GDM1 (cell line): ENCODE measurements at regions not wholly inside any gene's neighbourhood (a gene's known extent, or its start where the extent isn't known, plus 50 kb on each side); places are given as distances from the start of the nearest gene placed in this dataset.

ENCODE experiments used
- DNase-seq: peaks from one replicate; lab custom pipeline; 2025; lab: John Stamatoyannopoulos, UW

DNA sequence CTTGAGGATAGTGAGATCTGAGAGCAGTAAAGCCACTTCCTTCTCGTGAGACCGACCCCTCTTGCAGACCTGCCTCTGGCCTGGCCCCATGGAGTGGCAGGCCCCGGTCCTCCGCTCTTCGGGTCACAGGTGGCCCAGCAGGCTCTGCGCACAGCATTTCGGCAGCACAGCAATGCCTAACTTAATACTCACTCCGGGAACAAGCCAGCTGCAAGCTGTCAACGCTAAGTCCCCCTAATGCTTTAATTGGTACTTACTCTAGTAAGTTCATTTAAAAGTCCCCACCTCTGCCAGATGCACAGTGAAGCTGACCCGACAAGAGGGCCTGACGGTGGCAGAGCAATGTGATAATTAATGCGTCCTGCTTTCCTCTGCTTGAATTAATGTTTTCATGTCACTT is 349.3 kb upstream of the B3GAT1 start:
- DNase-seq, result no peak

DNA sequence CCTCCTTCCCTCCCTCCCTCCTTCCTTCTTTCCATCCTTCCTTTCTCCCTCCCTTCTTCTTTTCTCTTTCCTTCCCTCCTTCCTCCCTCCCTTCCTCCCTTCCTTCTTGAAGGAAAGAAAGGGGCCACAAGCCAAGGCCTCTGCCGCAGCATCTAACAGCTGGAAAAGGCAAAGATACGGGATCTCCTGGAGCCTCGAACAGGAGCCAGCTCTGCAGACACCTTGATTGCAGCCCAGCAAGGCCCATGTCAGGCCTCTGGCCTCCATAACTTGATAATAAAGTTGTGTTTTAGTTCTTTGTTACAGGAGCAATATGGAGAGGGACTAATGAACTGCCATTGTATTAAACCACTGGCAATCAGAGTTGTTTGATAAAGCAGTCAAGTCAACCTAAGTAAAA is 348.9 kb upstream of the B3GAT1 start:
- no peak for DNase-seq

DNA sequence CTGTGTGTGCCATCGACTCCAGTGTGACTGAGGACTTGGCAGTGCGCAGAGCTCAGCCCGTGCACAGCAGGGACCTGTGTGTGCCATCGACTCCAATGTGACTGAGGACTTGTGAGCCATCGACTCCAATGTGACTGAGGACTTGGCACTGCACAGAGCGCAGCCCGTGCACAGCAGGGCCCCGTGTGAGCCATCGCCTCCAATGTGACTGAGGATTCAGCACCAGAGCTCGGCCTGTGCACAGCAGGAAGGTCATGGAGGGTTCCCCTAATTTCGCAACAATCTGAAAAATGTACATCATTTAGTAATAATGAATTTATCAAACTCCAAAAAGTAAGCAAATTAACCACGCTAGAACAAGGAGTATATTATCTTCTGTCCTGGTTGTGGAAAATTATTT is 348.3 kb upstream of the B3GAT1 start:
- DNase-seq, result no peak

DNA sequence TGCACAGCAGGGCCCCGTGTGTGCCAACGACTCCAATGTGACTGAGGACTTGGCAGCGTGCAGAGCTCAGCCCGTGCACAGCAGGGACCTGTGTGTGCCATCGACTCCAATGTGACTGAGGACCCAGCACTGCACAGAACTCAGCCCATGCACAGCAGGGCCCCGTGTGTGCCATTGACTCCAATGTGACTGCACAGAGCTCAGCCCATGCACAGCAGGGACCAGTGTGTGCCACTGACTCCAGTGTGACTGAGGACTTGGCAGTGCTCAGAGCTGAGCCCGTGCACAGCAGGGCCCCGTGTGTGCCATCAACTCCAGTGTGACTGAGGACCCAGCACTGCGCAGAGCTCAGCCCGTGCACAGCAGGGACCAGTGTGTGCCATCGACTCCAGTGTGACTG is 347.8 kb upstream of the B3GAT1 start:
- no peak for DNase-seq

DNA sequence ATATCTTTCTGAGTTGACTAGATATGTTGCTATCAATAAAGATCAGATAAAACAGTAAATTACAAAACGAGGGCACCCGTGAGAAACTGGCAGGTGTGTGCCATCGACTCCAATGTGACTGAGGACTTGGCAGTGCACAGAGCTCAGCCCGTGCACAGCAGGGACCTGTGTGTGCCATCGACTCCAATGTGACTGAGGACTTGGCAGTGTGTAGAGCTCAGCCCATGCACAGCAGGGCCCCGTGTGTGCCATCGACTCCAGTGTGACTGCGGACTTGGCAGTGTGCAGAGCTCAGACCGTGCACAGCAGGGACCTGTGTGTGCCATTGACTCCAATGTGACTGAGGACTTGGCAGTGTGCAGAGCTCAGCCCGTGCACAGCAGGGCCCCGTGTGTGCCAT is 347.2 kb upstream of the B3GAT1 start:
- DNase-seq, result no peak

DNA sequence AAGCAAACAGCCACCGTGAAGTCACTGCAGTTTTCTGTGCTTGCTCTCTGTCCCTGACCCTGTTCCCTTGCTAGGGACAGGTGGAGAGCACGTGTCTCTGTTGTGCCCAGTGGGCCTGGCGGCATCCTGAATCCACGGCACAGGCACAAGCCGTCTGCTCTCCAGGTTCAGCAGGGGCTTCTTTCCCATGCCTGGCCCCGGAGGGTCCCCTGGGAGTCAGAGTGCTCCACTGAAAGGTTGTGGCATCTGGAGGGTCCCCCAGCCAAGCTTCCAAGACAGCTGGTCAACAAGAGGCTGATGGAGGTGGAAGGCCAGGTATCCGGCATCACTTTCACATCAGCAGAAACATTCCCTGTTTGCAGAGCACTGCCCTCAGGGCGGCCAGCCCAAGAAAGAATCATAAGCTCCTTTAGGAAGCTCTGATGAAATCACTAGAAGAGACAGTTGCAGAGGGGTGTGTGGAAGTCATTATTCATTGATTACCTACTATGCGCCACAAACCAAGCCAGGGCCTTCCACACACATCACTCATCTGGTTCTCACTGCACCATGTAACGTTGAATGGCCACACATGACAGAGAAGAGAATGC is 346.4 kb upstream of the B3GAT1 start:
- DNase-seq, result no peak

DNA sequence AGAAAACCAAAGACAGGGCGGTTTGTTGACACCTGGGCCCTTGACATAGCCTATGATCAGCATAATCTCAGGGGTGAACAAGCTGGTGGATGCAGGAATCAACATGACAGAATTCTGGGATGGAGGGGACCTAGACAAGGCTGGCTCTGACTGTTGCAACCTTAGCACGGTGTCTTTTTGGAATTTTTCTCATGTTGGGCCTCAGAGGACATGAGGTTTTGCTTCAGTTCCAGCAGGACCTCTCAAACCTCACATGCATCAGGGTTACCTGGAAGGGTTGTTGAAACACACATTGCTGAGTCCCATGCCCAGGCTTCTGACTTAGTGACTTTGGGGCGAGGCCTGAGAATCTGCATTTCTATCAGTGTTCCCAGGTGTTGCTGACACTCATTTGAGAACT is 345.6 kb upstream of the B3GAT1 start:
- no peak for DNase-seq

DNA sequence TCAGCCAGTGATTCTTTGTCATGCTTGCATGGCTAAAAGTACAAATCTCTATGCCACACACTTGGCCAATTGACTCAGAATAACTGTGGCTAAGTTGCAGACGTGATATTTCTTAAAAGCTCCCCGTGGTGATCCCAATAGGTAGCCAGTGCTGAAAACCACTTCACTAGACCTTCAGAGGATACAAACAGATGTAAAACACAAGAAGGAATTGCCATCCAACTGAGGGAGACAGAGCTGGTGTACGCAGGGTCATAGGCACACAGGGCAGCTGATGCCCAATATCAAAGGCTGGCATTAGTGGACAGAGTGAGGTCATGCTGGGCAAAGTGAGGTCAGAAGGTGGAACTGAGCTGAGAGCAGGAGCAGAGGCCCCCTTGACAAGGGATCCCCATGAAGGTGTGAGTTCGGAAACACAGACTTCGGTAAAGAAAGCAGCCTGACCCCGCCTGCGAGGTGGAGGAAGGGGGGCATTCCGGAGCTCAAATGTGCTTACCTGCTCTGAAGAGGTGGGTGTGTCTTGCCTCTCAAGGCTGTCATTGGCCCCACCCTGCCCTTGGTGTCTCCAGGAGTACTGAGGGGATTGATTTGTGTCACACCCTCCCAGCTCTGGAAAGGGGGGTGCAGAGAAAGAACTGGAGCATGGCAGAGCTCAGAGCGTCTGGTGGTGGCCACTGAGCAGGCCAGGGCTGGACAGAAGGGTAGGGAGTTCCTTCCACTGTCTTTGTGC is 344.9 kb upstream of the B3GAT1 start:
- no peak for DNase-seq

DNA sequence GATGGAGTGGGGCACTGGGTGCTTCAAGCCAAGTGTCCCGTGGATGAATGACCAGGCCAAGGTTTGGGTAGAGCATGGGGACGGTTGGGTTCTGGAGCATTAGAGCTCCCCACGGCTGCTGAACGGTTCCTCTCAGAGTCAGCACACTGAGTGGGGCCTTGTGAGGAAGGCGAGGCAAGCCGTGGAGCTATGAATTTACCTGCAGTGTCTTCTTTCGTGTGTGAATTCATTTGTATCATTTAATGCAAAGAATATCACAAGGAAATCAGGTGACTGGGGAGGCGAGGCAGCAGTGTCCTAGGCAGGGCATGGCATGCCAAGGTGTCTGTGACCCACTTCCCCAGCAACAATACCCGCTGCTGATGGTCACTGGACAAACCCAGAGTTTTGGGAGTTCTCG is 343.5 kb upstream of the B3GAT1 start:
- no peak for DNase-seq

DNA sequence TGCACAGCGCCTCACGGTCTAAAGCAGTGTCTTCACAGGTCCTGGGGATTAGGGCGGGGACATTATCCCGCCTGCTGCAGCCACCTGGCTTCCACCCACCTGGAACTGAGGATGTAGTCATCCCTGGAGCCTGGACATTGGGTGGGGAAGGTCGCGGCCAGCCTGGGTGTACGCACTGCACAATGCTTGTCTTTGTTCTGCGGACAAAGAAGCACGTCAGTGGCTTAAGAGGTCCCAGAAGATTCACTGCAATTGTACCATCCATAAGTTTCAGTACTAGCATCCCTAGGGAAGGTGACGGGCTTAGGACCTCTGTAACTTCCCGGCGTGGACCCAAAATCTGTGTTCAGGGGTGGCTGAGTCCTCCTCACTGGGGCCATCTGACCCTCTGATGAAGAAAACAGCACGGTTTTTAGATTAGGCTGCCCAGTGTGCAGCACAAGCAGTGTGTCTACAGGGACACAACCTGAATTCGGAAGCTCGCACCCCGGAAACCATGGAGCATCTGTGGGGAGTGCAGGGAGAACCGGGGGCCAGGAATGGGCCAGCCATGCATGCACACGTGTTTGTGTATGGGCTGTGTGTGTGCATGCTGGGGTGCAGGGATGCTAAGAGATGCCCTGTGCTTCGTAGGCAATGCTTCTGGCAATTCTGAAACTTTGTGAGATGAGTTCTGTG is 342.6 kb upstream of the B3GAT1 start:
- DNase-seq, result no peak

DNA sequence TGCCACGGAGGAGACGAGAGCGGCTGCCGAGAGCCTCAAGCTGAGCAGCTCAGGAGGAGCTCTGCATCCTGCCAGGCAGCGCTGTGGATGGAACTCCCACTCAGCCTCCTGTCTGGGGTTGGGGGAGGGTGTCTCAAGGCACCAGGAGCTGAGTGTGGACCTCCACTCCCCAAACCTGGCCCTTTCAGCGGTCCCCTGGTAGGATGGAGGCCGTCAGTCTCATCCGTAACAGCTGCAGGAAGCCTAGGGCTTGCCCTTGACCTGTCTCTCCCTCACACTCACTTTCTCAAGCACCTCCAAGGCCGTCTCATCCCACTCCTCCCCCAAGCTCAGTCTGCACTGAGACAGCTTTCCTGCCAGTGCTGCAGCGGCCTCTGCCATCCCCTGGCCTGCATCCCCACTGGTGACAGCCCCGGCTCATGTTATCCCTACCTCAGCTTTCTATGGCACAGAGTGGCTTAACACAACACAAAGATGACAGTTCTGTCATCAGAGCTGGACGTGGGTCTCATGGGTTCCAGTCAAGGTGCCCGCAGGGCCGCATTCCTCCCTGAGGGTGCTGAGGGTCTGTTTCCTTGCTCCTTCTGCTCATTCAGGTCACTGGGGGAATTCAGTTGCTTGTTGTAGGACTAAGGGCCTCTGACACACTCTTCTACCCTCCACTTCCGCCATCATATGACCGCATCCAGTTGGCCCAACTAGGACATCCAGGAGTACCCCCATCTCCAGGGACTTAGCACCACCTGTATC is 341.9 kb upstream of the B3GAT1 start:
- no peak for DNase-seq

DNA sequence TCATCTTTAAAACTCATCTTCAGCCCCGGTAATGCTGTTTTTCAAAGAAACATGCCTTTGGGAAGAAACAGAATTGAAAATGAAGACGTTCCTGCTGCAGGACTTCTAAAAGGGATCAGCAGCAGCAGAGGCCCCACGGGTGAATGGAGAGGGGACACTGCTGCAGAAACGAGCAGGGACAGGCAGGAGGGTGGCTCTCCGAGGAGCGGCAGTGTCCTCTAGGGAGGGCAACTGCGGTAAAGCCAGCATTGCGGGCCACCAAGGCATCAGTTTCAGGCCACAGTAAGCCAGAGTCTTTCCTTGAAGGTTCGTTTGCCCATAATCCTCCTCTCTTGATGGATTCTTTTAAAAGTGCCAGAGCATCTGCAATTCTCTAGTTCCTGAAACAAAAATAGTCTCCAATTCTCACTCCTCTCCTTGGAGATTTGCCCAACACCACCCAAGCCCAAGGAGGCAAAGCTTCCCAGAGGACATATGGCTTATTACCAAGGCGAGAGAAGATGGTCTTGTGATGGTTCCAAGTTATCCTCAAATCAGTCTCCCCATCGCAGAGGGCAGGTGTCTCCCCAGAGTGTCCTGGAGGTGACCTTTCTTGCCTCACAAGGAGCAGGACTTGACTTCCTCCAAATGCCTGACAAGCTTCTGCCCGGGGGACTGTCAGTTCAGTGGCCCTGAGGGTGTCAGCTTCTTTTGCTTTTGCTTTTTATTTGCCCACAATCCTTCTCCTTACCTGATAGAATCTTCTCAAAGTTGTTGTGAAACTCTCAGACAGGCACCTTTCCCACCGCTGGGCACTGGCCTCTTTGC is 341.1 kb upstream of the B3GAT1 start:
- DNase-seq, result no peak

DNA sequence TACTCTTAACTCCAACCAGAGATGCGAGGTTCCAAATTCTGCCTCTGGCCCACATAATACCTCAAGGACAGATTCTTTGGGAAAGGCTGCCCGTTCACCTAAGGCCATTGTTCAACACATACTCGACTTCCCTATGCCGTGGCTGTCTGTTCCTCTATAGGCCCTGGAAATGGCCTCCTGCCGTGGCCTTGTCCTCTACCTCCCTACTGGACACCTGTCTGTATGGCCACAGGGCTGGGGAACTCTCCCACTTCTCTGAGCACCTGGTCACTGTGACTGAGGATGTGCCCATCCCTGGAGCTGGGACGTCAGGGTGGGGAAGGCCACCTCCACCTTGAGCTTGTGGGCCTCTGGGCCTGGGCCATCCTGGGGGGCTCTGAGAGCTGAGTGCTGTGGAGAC is 340.5 kb upstream of the B3GAT1 start:
- DNase-seq, result no peak

DNA sequence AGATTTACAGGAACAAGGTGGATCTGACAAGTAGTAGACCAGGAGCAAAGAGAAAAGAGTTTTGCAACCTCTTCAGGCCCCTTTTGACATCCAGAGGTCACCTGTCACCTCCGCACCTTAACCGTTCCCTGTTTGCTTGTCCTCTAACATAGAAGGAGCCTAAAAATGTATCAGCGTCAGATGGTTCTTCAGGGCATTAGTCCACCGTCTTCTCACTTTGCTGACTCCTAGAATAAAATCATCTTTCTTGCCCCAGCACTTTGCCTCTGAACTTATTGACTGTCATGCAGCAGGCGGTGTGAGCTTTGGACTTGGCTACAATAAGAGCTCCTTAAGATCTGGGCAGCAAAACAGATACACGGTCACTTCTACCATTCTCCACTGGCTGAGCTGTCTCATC is 339.7 kb upstream of the B3GAT1 start:
- DNase-seq, result no peak

DNA sequence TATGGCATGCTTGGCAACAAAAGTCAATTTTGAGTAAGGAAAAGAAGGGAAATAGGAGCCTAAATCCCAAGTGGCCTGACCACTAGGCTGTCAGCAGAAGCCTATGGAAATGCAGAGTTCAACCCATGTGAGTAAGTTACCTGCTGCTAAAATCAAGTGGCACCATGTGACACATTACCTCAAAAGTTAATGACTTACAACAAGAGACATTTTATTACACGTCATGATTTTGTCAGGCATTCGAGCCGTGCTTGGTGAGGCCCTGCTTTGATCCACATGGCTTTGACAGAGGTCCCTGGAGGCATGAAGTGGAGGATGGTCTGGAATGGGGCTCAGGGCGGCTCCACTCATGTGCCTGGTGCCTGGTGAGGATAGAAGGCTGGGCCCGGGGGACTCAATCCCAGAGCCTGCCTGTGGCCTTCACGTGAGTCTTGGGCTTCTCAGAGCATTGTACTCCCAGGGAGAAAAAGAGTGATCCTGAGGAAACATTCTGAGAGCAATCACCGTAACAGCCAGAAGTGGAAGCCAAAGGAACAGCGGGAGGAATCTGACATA is 339.1 kb upstream of the B3GAT1 start:
- DNase-seq, result no peak

DNA sequence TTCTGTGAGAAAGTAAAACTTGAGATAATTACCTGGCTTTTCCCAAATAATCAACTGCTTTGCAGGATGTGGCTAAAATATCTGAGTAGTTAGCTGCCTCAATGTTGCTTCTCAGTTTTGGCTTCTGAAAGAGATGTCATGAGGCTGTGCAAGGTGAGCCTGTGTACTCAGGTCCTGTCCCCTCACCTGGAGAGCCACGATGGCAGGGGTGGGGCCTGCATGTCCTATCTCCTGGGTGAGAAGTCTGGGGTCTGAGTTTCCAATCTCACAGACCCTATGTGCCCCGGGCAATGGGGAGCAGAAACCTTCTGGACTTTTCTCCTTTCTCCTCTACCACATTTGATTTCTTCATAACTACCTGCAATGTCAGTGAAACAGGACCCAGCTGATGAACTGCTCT is 338.6 kb upstream of the B3GAT1 start:
- no peak for DNase-seq

DNA sequence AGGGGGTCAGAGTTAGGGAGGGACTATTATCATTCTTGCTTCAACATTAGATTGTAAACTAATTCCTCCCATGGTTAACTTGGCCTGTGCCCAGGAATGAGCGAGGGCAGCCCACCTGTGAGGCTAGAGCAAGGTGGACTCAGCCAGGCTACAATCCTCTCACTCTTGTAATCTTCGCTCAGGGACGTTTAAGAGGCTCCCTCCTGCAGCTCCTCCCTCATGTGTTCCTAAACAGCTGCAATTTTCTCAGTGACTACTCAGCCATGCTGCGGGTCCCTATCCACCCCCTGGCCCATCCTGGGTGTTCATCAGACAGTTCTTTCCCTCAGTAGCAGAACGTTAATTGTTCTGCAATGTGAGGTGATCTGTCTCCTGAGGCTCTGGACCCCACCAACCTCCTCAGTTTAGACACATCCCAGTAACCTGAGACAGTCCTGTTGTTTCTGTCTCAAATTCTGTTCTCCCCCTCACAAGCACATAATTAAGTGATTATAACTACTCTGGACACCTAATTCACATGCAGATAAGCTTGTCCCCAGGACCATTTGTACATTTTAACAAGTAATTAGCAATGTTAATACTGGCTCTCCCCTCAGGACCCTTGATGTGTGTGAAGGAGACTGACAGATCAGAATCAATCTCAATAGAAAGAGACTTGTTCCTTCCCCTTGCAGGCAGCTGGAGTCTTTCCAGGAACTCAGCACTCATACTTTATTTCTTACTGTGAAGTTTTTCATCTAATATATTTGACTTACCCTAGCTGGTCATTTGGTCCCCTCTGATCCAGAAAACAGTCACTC is 337.2 kb upstream of the B3GAT1 start:
- DNase-seq, result no peak

DNA sequence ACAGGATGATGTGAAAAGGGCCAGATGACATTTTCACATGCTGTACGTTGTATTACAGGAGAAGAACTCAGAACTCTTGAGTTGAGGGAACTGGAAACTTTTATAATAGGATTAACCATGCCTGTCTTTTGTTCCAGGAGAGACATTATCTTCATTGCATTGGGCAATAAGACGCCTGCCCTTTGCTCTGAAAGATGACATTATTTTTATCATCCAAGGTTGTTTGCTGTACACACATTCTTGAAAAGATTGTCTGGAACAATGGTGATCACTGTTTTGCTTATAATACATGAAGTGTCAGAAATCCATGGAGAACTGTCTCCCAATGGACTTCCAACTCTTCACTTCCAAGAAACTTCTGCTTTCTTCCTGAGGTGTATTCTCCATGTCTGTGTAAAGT is 334.6 kb upstream of the B3GAT1 start:
- DNase-seq, result no peak

DNA sequence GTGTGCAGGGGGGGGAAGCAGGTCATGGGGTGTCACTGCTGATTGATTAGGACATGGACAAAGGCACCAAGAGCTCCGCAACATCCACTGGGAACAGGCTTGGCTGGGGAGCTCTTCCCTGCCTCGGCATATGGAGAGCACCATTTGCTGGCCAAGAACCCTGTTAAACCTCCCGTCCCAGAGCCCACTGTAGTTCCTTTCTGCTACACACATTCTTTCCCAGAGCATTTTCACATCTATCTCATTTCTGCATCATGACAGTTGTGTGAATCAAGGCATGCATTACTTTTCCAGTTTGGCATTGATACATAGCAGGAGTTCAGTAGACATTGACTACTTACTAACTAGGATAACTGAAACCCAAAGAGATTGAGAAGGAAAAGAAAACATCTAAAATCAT is 333.4 kb upstream of the B3GAT1 start:
- DNase-seq, result no peak

DNA sequence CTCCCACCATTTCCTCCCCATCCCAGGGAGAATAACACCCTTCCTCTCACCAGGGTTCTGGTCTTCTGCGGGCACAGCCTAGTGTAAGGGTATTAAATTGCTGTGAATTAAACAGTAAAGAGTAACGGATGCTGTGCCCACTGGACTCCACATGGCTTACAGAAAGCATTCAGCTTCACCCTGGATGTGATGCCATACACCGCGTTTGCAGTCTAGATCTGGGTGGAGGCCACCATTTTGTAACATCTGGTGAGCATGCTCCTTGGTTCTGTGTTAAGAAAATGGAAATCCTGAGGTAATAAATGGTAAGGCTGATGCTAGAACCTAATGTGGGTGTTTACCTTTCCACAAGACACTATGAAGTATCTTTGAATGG is 331.8 kb upstream of the B3GAT1 start:
- no peak for DNase-seq
